H1 (cell line): ENCODE measurements at regions not wholly inside any gene's neighbourhood (a gene's known extent, or its start where the extent isn't known, plus 50 kb on each side); places are given as distances from the start of the nearest gene placed in this dataset.

Experiments used
- CTCF ChIP-seq, 3 experiments: IDR thresholded peaks; 1 replicate in 2 of 3; 2 replicates in 1 of 3; pipeline versions ENCODE4 v1.5.1 to v1.6.1; 2011; ENCODE audit warnings: low read length in 3 of 3, mild to moderate bottlenecking in 3 of 3, inconsistent platforms in 2 of 3, low read depth in 1 of 3, moderate library complexity in 1 of 3; ENCODE audit not compliant: insufficient read depth in 1 of 3; ENCODE audit errors: control extremely low read depth in 1 of 3
- POLR2A ChIP-seq, 2 experiments: IDR thresholded peaks; 1 replicate in 1 of 2; 2 replicates in 1 of 2; pipeline ENCODE4 v1.6.1; 2011; ENCODE audit warnings: low read depth in 2 of 2, low read length in 2 of 2, mild to moderate bottlenecking in 2 of 2; ENCODE audit errors: control extremely low read depth in 1 of 2

GRCh38 chr4:62226082-62226481, 1026.0 kb downstream of the ADGRL3 start:
- no peak for TF ChIP-seq CTCF (IDR thresholded peaks at IDR 0.05; ENCODE audit: control extremely low read depth in 1 of 3, insufficient read depth in 1 of 3, low read depth in 1 of 3, low read length in 3 of 3)
- TF ChIP-seq POLR2A (IDR thresholded peaks at IDR 0.05; ENCODE audit: control extremely low read depth in 1 of 2, low read depth in 2 of 2, low read length in 2 of 2), result no peak
